Transverse colon (tissue), 3 donors: ENCODE measurements at regions not wholly inside any gene's neighbourhood (a gene's known extent, or its start where the extent isn't known, plus 50 kb on each side); places are given as distances from the start of the nearest gene placed in this dataset.

ENCODE experiments used
- CTCF ChIP-seq, 5 experiments: fragments of 200-600 bp in 3 of 5; fragments of 450-650 bp in 2 of 5; sonication (generic) in 3 of 5; IDR thresholded peaks; 1 replicate in 2 of 5; 2 replicates in 3 of 5; pipeline ENCODE4 v1.5.1; 2016 to 2017; ENCODE audit warnings: antibody characterized with exemption in 5 of 5, inconsistent platforms in 3 of 5, mild to moderate bottlenecking in 2 of 5, moderate library complexity in 1 of 5
- POLR2A ChIP-seq: fragments of 450-650 bp; IDR thresholded peaks from one replicate; pipeline ENCODE4 v1.6.1; 2016; ENCODE audit warnings: antibody characterized with exemption, mild to moderate bottlenecking, moderate library complexity

- TF ChIP-seq CTCF (IDR thresholded peaks at IDR 0.05): no peak
- no peak for TF ChIP-seq POLR2A
Measured at GRCh38 chr5:34523387-34523726, 132.8 kb upstream of the RAI14 start.
